GM23338 (cell line): ENCODE measurements at regions not wholly inside any gene's neighbourhood (a gene's known extent, or its start where the extent isn't known, plus 50 kb on each side); places are given as distances from the start of the nearest gene placed in this dataset.

Experiments used
- ATAC-seq: fragments of 200-7000 bp; cut with Tn5 transposase; 3 replicates; pipeline ENCODE4 v1.9.1; 2020
- DNase-seq: peaks from one replicate; pipeline ENCODE4 v3.0.0-alpha.2; 2015; ENCODE audit warnings: low spot score
- H2AFZ ChIP-seq: fragments of 200-600 bp; sonication (generic); 2 replicates; pipeline ENCODE4 v1.8.0; 2016; ENCODE audit warnings: antibody characterized with exemption, mild to moderate bottlenecking, moderate library complexity
- H3F3A ChIP-seq: fragments of 200-600 bp; sonication (generic); replicated peaks from 2 replicates; pipeline ENCODE4 v1.8.0; 2017; ENCODE audit warnings: antibody characterized with exemption, mixed run types, low read depth
- H3K27ac ChIP-seq: fragments of 200-600 bp; sonication (generic); 2 replicates; pipeline ENCODE4 v1.6.1; 2016; ENCODE audit warnings: low read depth
- H3K27me3 ChIP-seq: fragments of 200-600 bp; sonication (generic); 2 replicates; pipeline ENCODE4 v1.8.0; 2016; ENCODE audit warnings: mild to moderate bottlenecking, mixed run types, moderate library complexity; ENCODE audit not compliant: insufficient read depth
- H3K36me3 ChIP-seq: fragments of 200-600 bp; sonication (generic); 2 replicates; pipeline ENCODE4 v1.8.0; 2016; ENCODE audit warnings: mild to moderate bottlenecking; ENCODE audit not compliant: insufficient read depth
- H3K4me1 ChIP-seq: fragments of 200-600 bp; sonication (generic); 2 replicates; pipeline ENCODE4 v1.8.0; 2016; ENCODE audit warnings: mild to moderate bottlenecking, moderate library complexity; ENCODE audit not compliant: insufficient read depth
- H3K4me2 ChIP-seq: fragments of 200-600 bp; sonication (generic); 2 replicates; pipeline ENCODE4 v1.7.1; 2017; ENCODE audit warnings: mixed run types
- H3K4me3 ChIP-seq: fragments of 200-600 bp; sonication (generic); 2 replicates; pipeline ENCODE4 v1.6.1; 2016; ENCODE audit warnings: mixed run types
- H3K79me2 ChIP-seq: fragments of 200-600 bp; sonication (generic); replicated peaks from 2 replicates; pipeline ENCODE4 v1.8.0; 2017; ENCODE audit warnings: mild to moderate bottlenecking; ENCODE audit not compliant: insufficient read depth
- H3K9me2 ChIP-seq: fragments of 200-600 bp; sonication (generic); 2 replicates; pipeline ENCODE4 v1.8.0; 2017; ENCODE audit not compliant: insufficient read depth
- H4K20me1 ChIP-seq: fragments of 200-600 bp; sonication (generic); replicated peaks from 2 replicates; pipeline ENCODE4 v1.8.0; 2017; ENCODE audit warnings: mild to moderate bottlenecking; ENCODE audit not compliant: insufficient read depth
- H3K27ac Mint-ChIP-seq: 2 replicates; pipeline ENCODE4 v1.8.0; 2020; ENCODE audit warnings: inconsistent platforms, mild to moderate bottlenecking, moderate library complexity, mixed read lengths
- H3K27me3 Mint-ChIP-seq: 3 replicates; pipeline ENCODE4 v1.8.0; 2022; ENCODE audit warnings: low read depth, mild to moderate bottlenecking, moderate library complexity, mixed read lengths, inconsistent platforms; ENCODE audit not compliant: insufficient read depth, poor library complexity
- H3K36me3 Mint-ChIP-seq: 3 replicates; pipeline ENCODE4 v1.8.0; 2021; ENCODE audit warnings: low read depth, mild to moderate bottlenecking, inconsistent platforms, moderate library complexity, mixed read lengths
- H3K4me1 Mint-ChIP-seq: 3 replicates; pipeline ENCODE4 v1.8.0; 2020; ENCODE audit warnings: mild to moderate bottlenecking, inconsistent platforms, mixed read lengths
- H3K4me3 Mint-ChIP-seq: 3 replicates; pipeline ENCODE4 v1.8.0; 2021; ENCODE audit warnings: moderate library complexity, mild to moderate bottlenecking, inconsistent platforms, mixed read lengths
- H3K9me3 Mint-ChIP-seq: 3 replicates; pipeline ENCODE4 v1.8.0; 2020; ENCODE audit warnings: moderate library complexity, mild to moderate bottlenecking, inconsistent platforms, mixed read lengths
- CREB1 ChIP-seq: fragments of 250-450 bp; sonication (Bioruptor Pico); IDR thresholded peaks from 2 replicates; pipeline ENCODE4 v1.5.0; 2020; ENCODE audit warnings: low read depth, mild to moderate bottlenecking, moderate library complexity
- EZH2 ChIP-seq: fragments of 200-600 bp; sonication (generic); IDR thresholded peaks from one replicate; pipeline ENCODE4 v1.8.0; 2017; ENCODE audit warnings: antibody characterized with exemption, mild to moderate bottlenecking, low read depth; ENCODE audit not compliant: unreplicated experiment
- EZH2phosphoT487 ChIP-seq: fragments of 200-600 bp; sonication (generic); IDR thresholded peaks from one replicate; pipeline ENCODE4 v1.8.1; 2018; ENCODE audit warnings: antibody characterized with exemption; ENCODE audit not compliant: unreplicated experiment
- JUNB ChIP-seq: IDR thresholded peaks from one replicate; pipeline ENCODE4 v1.6.1; 2016; ENCODE audit warnings: antibody characterized with exemption; ENCODE audit not compliant: unreplicated experiment
- NANOG ChIP-seq: IDR thresholded peaks from 2 replicates; pipeline ENCODE4 v1.6.1; 2016; ENCODE audit warnings: antibody characterized with exemption, borderline replicate concordance
- POLR2AphosphoS5 ChIP-seq: IDR thresholded peaks from 2 replicates; pipeline ENCODE4 v1.6.1; 2016; ENCODE audit warnings: antibody characterized with exemption, low read depth
- STAT1 ChIP-seq: IDR thresholded peaks from one replicate; pipeline ENCODE4 v1.6.1; 2016; ENCODE audit warnings: antibody characterized with exemption; ENCODE audit not compliant: unreplicated experiment
- ZNF114 ChIP-seq: fragments of 250-450 bp; sonication (Bioruptor Pico); IDR thresholded peaks from 2 replicates; pipeline ENCODE4 v1.5.0; 2020; ENCODE audit warnings: mild to moderate bottlenecking, moderate library complexity
- ZNF331 ChIP-seq: fragments of 250-450 bp; sonication (Bioruptor Pico); IDR thresholded peaks from 2 replicates; pipeline ENCODE4 v1.5.0; 2020; ENCODE audit warnings: low read depth, mild to moderate bottlenecking, moderate library complexity
- TF ChIP-seq, protein P1 (sequence below): fragments of 250-450 bp; sonication (Bioruptor Pico); IDR thresholded peaks from 2 replicates; pipeline ENCODE4 v1.5.0; 2020; ENCODE audit warnings: mild to moderate bottlenecking, moderate library complexity
- TF ChIP-seq, protein P2 (sequence below): IDR thresholded peaks from 2 replicates; pipeline ENCODE4 v1.6.1; 2016; ENCODE audit warnings: antibody characterized with exemption
- TF ChIP-seq, protein P3 (sequence below): IDR thresholded peaks from one replicate; pipeline ENCODE4 v1.6.1; 2018; ENCODE audit warnings: antibody characterized with exemption; ENCODE audit not compliant: unreplicated experiment
- TF ChIP-seq, protein P4 (sequence below), 2 experiments: fragments of 200-600 bp in 1 of 2; sonication (generic) in 1 of 2; conservative IDR thresholded peaks; 2 replicates each; pipeline versions ENCODE4 v1.5.1 to v1.6.1; 2016 to 2017; ENCODE audit warnings: antibody characterized with exemption in 2 of 2, low read depth in 2 of 2, mild to moderate bottlenecking in 2 of 2, moderate library complexity in 1 of 2

DNA sequence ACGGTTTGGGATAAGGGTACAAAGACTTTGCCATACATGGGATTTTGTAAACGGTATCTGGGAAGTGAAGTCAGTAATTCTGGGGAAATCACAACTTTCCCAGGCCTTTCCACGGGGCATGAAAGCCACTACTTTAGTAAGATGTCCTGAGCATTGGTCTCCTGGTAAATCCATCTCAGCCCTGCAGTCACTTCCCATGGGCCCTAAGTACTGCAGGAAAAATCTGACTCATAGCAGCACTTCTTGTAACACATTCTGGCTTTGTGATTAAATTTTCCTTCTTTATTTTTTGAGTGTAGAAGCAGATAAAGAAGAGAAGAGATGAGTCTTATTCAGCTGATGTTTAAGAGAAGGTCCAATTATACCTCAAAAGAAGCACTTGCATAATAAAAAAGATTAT is 67.6 kb downstream of the BLID start:
- no peaks in the 10 kb centered on the region for H3K27me3 ChIP-seq
- no peaks in the 10 kb centered on the region for H3F3A ChIP-seq
- H3K9me3 Mint-ChIP-seq, result 0 out of 3 replicates have a peak, but pooled peaks cover 2% of the 10 kb centered on the region
- no peaks in the 10 kb centered on the region for H3K79me2 ChIP-seq
- no peaks in the 10 kb centered on the region for H3K27me3 Mint-ChIP-seq
- H3K4me3 Mint-ChIP-seq, result no peak overlapping the region
- H3K4me1 ChIP-seq, result no peaks in the 10 kb centered on the region
- no peak overlapping the region for H3K4me2 ChIP-seq
- ATAC-seq, result no peak
- no peaks in the 10 kb centered on the region for H4K20me1 ChIP-seq
- H3K36me3 ChIP-seq, result no peaks in the 10 kb centered on the region
- no peaks in the 10 kb centered on the region for H3K36me3 Mint-ChIP-seq
- H3K27ac Mint-ChIP-seq, result no peak overlapping the region
- DNase-seq, result no peak
- no peak overlapping the region for H3K27ac ChIP-seq
- no peaks in the 10 kb centered on the region for H3K9me2 ChIP-seq
- TF ChIP-seq NANOG, result no peak
- no peak for TF ChIP-seq CREB1 (CRISPR knock-in tag)
- TF ChIP-seq ZNF114 (CRISPR knock-in tag), result no peak
- TF ChIP-seq, protein P1, sequence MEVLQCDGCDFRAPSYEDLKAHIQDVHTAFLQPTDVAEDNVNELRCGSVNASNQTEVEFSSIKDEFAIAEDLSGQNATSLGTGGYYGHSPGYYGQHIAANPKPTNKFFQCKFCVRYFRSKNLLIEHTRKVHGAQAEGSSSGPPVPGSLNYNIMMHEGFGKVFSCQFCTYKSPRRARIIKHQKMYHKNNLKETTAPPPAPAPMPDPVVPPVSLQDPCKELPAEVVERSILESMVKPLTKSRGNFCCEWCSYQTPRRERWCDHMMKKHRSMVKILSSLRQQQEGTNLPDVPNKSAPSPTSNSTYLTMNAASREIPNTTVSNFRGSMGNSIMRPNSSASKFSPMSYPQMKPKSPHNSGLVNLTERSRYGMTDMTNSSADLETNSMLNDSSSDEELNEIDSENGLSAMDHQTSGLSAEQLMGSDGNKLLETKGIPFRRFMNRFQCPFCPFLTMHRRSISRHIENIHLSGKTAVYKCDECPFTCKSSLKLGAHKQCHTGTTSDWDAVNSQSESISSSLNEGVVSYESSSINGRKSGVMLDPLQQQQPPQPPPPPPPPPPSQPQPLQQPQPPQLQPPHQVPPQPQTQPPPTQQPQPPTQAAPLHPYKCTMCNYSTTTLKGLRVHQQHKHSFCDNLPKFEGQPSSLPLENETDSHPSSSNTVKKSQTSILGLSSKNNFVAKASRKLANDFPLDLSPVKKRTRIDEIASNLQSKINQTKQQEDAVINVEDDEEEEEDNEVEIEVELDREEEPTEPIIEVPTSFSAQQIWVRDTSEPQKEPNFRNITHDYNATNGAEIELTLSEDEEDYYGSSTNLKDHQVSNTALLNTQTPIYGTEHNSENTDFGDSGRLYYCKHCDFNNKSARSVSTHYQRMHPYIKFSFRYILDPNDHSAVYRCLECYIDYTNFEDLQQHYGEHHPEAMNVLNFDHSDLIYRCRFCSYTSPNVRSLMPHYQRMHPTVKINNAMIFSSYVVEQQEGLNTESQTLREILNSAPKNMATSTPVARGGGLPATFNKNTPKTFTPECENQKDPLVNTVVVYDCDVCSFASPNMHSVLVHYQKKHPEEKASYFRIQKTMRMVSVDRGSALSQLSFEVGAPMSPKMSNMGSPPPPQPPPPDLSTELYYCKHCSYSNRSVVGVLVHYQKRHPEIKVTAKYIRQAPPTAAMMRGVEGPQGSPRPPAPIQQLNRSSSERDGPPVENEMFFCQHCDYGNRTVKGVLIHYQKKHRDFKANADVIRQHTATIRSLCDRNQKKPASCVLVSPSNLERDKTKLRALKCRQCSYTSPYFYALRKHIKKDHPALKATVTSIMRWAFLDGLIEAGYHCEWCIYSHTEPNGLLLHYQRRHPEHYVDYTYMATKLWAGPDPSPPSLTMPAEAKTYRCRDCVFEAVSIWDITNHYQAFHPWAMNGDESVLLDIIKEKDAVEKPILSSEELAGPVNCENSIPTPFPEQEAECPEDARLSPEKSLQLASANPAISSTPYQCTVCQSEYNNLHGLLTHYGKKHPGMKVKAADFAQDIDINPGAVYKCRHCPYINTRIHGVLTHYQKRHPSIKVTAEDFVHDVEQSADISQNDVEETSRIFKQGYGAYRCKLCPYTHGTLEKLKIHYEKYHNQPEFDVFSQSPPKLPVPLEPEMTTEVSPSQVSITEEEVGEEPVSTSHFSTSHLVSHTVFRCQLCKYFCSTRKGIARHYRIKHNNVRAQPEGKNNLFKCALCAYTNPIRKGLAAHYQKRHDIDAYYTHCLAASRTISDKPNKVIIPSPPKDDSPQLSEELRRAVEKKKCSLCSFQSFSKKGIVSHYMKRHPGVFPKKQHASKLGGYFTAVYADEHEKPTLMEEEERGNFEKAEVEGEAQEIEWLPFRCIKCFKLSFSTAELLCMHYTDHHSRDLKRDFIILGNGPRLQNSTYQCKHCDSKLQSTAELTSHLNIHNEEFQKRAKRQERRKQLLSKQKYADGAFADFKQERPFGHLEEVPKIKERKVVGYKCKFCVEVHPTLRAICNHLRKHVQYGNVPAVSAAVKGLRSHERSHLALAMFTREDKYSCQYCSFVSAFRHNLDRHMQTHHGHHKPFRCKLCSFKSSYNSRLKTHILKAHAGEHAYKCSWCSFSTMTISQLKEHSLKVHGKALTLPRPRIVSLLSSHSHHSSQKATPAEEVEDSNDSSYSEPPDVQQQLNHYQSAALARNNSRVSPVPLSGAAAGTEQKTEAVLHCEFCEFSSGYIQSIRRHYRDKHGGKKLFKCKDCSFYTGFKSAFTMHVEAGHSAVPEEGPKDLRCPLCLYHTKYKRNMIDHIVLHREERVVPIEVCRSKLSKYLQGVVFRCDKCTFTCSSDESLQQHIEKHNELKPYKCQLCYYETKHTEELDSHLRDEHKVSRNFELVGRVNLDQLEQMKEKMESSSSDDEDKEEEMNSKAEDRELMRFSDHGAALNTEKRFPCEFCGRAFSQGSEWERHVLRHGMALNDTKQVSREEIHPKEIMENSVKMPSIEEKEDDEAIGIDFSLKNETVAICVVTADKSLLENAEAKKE (CRISPR knock-in tag), result no peak
- TF ChIP-seq, protein P2, sequence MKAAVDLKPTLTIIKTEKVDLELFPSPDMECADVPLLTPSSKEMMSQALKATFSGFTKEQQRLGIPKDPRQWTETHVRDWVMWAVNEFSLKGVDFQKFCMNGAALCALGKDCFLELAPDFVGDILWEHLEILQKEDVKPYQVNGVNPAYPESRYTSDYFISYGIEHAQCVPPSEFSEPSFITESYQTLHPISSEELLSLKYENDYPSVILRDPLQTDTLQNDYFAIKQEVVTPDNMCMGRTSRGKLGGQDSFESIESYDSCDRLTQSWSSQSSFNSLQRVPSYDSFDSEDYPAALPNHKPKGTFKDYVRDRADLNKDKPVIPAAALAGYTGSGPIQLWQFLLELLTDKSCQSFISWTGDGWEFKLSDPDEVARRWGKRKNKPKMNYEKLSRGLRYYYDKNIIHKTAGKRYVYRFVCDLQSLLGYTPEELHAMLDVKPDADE, result no peak
- no peak for TF ChIP-seq POLR2AphosphoS5
- no peak for TF ChIP-seq EZH2phosphoT487
- TF ChIP-seq JUNB, result no peak
- TF ChIP-seq EZH2, result no peak
- TF ChIP-seq, protein P3, sequence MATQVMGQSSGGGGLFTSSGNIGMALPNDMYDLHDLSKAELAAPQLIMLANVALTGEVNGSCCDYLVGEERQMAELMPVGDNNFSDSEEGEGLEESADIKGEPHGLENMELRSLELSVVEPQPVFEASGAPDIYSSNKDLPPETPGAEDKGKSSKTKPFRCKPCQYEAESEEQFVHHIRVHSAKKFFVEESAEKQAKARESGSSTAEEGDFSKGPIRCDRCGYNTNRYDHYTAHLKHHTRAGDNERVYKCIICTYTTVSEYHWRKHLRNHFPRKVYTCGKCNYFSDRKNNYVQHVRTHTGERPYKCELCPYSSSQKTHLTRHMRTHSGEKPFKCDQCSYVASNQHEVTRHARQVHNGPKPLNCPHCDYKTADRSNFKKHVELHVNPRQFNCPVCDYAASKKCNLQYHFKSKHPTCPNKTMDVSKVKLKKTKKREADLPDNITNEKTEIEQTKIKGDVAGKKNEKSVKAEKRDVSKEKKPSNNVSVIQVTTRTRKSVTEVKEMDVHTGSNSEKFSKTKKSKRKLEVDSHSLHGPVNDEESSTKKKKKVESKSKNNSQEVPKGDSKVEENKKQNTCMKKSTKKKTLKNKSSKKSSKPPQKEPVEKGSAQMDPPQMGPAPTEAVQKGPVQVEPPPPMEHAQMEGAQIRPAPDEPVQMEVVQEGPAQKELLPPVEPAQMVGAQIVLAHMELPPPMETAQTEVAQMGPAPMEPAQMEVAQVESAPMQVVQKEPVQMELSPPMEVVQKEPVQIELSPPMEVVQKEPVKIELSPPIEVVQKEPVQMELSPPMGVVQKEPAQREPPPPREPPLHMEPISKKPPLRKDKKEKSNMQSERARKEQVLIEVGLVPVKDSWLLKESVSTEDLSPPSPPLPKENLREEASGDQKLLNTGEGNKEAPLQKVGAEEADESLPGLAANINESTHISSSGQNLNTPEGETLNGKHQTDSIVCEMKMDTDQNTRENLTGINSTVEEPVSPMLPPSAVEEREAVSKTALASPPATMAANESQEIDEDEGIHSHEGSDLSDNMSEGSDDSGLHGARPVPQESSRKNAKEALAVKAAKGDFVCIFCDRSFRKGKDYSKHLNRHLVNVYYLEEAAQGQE, result no peak
- TF ChIP-seq STAT1, result no peak
- no peak for TF ChIP-seq ZNF331 (CRISPR knock-in tag)
- TF ChIP-seq, protein P4, sequence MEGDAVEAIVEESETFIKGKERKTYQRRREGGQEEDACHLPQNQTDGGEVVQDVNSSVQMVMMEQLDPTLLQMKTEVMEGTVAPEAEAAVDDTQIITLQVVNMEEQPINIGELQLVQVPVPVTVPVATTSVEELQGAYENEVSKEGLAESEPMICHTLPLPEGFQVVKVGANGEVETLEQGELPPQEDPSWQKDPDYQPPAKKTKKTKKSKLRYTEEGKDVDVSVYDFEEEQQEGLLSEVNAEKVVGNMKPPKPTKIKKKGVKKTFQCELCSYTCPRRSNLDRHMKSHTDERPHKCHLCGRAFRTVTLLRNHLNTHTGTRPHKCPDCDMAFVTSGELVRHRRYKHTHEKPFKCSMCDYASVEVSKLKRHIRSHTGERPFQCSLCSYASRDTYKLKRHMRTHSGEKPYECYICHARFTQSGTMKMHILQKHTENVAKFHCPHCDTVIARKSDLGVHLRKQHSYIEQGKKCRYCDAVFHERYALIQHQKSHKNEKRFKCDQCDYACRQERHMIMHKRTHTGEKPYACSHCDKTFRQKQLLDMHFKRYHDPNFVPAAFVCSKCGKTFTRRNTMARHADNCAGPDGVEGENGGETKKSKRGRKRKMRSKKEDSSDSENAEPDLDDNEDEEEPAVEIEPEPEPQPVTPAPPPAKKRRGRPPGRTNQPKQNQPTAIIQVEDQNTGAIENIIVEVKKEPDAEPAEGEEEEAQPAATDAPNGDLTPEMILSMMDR (conservative IDR thresholded peaks at IDR 0.05; ENCODE audit: low read depth in 2 of 2), result no peak
- H3K4me3 ChIP-seq, result no peak overlapping the region
- H2AFZ ChIP-seq, result no peak overlapping the region
- H3K4me1 Mint-ChIP-seq, result no peaks in the 10 kb centered on the region
